Sigmoid colon (tissue), 6 donors: ENCODE measurements at regions not wholly inside any gene's neighbourhood (a gene's known extent, or its start where the extent isn't known, plus 50 kb on each side); places are given as distances from the start of the nearest gene placed in this dataset.

ENCODE experiments used
- DNase-seq: peaks from one replicate; pipeline ENCODE4 v3.0.0-alpha.2; 2019
- H3K27ac ChIP-seq, 4 donors: fragments of 200-600 bp; sonication (generic); one replicate each; pipeline ENCODE4 v1.5.1; 2016 to 2019; ENCODE audit warnings: mild to moderate bottlenecking in 1 of 4
- H3K27me3 ChIP-seq, 3 donors: fragments of 200-600 bp; sonication (generic); one replicate each; pipeline ENCODE4 v1.5.1; 2019; ENCODE audit warnings: mild to moderate bottlenecking in 1 of 3
- H3K36me3 ChIP-seq, 4 donors: fragments of 200-600 bp; sonication (generic); one replicate each; pipeline ENCODE4 v1.5.1; 2016 to 2019
- H3K4me1 ChIP-seq, 4 donors: fragments of 200-600 bp; sonication (generic); one replicate each; pipeline ENCODE4 v1.5.1; 2017 to 2019
- H3K4me3 ChIP-seq, 4 donors: fragments of 200-600 bp; sonication (generic); one replicate each; pipeline ENCODE4 v1.5.1; 2017 to 2019; ENCODE audit warnings: mild to moderate bottlenecking in 2 of 4, moderate library complexity in 1 of 4
- H3K9me3 ChIP-seq, 4 donors: fragments of 200-600 bp in 3 of 4; sonication (generic) in 3 of 4; one replicate each; pipeline versions ENCODE4 v1.5.1 to v1.6.1; 2013 to 2019
- CTCF ChIP-seq, 4 experiments: fragments of 450-650 bp in 3 of 4; fragments of 200-600 bp in 1 of 4; IDR thresholded peaks; one replicate each; pipeline ENCODE4 v1.5.1; 2016 to 2019; ENCODE audit warnings: antibody characterized with exemption in 4 of 4, mild to moderate bottlenecking in 3 of 4, moderate library complexity in 2 of 4
- EP300 ChIP-seq, 4 donors: sonication (generic); formaldehyde crosslinking; IDR thresholded peaks; one replicate each; pipeline ENCODE4 v1.6.1; 2017; ENCODE audit warnings: antibody characterized with exemption in 4 of 4
- POLR2A ChIP-seq, 2 donors: fragments of 450-650 bp; IDR thresholded peaks; one replicate each; pipeline ENCODE4 v1.6.1; 2016; ENCODE audit warnings: antibody characterized with exemption in 2 of 2, mild to moderate bottlenecking in 2 of 2, moderate library complexity in 2 of 2
- POLR2AphosphoS5 ChIP-seq, 4 donors: sonication (generic); formaldehyde crosslinking; IDR thresholded peaks; one replicate each; pipeline ENCODE4 v1.6.1; 2017; ENCODE audit warnings: antibody characterized with exemption in 4 of 4
- WGBS, 2 donors: extraction: QIAGEN DNeasy Blood & Tissue Kit; methylation state at CpG; one replicate each; pipeline ENCODE4 v1.1.7; 2013; 5-methylcytosine and 5-hydroxymethylcytosine counted together
- intact Hi-C: fragments of 100-400 bp; cut with DNase I; formaldehyde crosslinking; loops from one replicate; pipeline ENCODE4 v1.15.1; 2023
- donor health status: healthy with polysubstance abuse.
- donor health status: healthy.

- TF ChIP-seq POLR2AphosphoS5 (IDR thresholded peaks at IDR 0.05) (no peak), EP300 (IDR thresholded peaks at IDR 0.05) (no peak), CTCF (IDR thresholded peaks at IDR 0.05) (no peak), POLR2A (IDR thresholded peaks at IDR 0.05) (no peak)
- H3K4me1 ChIP-seq: no peaks in the 10 kb centered on the region
- no peaks in the 10 kb centered on the region for H3K36me3 ChIP-seq
- DNase-seq: no peak
- intact Hi-C loops: no loop called here
- H3K4me3 ChIP-seq: no peak overlapping the region
- H3K27me3 ChIP-seq: no peaks in the 10 kb centered on the region
- WGBS, 2 donors: 92 to 96% methylated on average over 17 of the region's 17 CpGs
- H3K27ac ChIP-seq: no peak overlapping the region
- H3K9me3 ChIP-seq: no peaks in the 10 kb centered on the region
These were observed 479.7 kb downstream of the MMUT start for GRCh38 chr6:48983377-48983776.

- no peaks in the 10 kb centered on the region for H3K4me1 ChIP-seq
- H3K27ac ChIP-seq: no peak overlapping the region
- intact Hi-C loops: no loop called here
- no peak for DNase-seq
- H3K9me3 ChIP-seq: no peaks in the 10 kb centered on the region
- H3K27me3 ChIP-seq: no peaks in the 10 kb centered on the region
- 84 to 88% methylated on average over 2 of the region's 2 CpGs for WGBS, 2 donors
- no peaks in the 10 kb centered on the region for H3K36me3 ChIP-seq
- TF ChIP-seq EP300 (IDR thresholded peaks at IDR 0.05) (no peak), POLR2AphosphoS5 (IDR thresholded peaks at IDR 0.05) (no peak), CTCF (IDR thresholded peaks at IDR 0.05) (no peak), POLR2A (IDR thresholded peaks at IDR 0.05) (no peak)
- no peak overlapping the region for H3K4me3 ChIP-seq
These were observed 483.2 kb downstream of the MMUT start for GRCh38 chr6:48979806-48980205.

- H3K36me3 ChIP-seq: no peaks in the 10 kb centered on the region
- WGBS, 2 donors: 91 to 92% methylated on average over 8 of the region's 8 CpGs
- intact Hi-C loops: no loop called here
- no peaks in the 10 kb centered on the region for H3K9me3 ChIP-seq
- no peak overlapping the region for H3K27ac ChIP-seq
- no peak for DNase-seq
- H3K4me3 ChIP-seq: no peak overlapping the region
- H3K4me1 ChIP-seq: no peaks in the 10 kb centered on the region
- TF ChIP-seq POLR2AphosphoS5 (IDR thresholded peaks at IDR 0.05) (no peak), CTCF (IDR thresholded peaks at IDR 0.05) (no peak), POLR2A (IDR thresholded peaks at IDR 0.05) (no peak), EP300 (IDR thresholded peaks at IDR 0.05) (no peak)
- no peaks in the 10 kb centered on the region for H3K27me3 ChIP-seq
These were observed 484.0 kb downstream of the MMUT start for GRCh38 chr6:48979085-48979484.

- intact Hi-C loops: no loop called here
- no peak for DNase-seq
- Histone ChIP-seq H3K27ac (no peak overlapping the region), H3K4me1 (no peaks in the 10 kb centered on the region), H3K4me3 (no peak overlapping the region), H3K27me3 (no peaks in the 10 kb centered on the region), H3K9me3 (no peaks in the 10 kb centered on the region), H3K36me3 (no peaks in the 10 kb centered on the region)
- TF ChIP-seq CTCF (IDR thresholded peaks at IDR 0.05): no peak
- TF ChIP-seq POLR2A (IDR thresholded peaks at IDR 0.05): no peak
- no peak for TF ChIP-seq EP300 (IDR thresholded peaks at IDR 0.05)
- no peak for TF ChIP-seq POLR2AphosphoS5 (IDR thresholded peaks at IDR 0.05)
- 86% methylated on average over 3 of the region's 3 CpGs for WGBS, 2 donors
These were observed 485.0 kb downstream of the MMUT start for GRCh38 chr6:48978016-48978415.

GRCh38 chr6:48977573-48977972 lies 485.5 kb downstream of the MMUT start:
- no peaks in the 10 kb centered on the region for H3K9me3 ChIP-seq
- intact Hi-C loops: no loop called here
- H3K4me1 ChIP-seq: no peaks in the 10 kb centered on the region
- H3K4me3 ChIP-seq: no peak overlapping the region
- DNase-seq: no peak
- TF ChIP-seq EP300 (IDR thresholded peaks at IDR 0.05): no peak
- TF ChIP-seq POLR2AphosphoS5 (IDR thresholded peaks at IDR 0.05): no peak
- no peak for TF ChIP-seq POLR2A (IDR thresholded peaks at IDR 0.05)
- no peaks in the 10 kb centered on the region for H3K27me3 ChIP-seq
- WGBS, 2 donors: 81 to 86% methylated on average over 1 of the region's 1 CpG
- no peak overlapping the region for H3K27ac ChIP-seq
- no peaks in the 10 kb centered on the region for H3K36me3 ChIP-seq
